ENCODE measurements at regions not wholly inside any gene's neighbourhood (a gene's known extent, or its start where the extent isn't known, plus 50 kb on each side); places are given as distances from the start of the nearest gene placed in this dataset.

- no peak overlapping the region for H2BK120ac ChIP-seq (ENCODE audit: low read depth, low read length)
- no peaks in the 10 kb centered on the region for H3K79me1 ChIP-seq (ENCODE audit: low read depth in 1 of 2, low read length in 2 of 2)
- H3K14ac ChIP-seq (replicated peaks; ENCODE audit: low read depth, low read length): no peak overlapping the region
- in situ Hi-C loops (cut with MboI; ENCODE audit: low sequenced_read_pairs) (no loop called here), dilution Hi-C loops (cut with HindIII; ENCODE audit: low sequenced_read_pairs, unreplicated experiment) (no loop called here), intact Hi-C loops (cut with micrococcal nuclease) (no loop called here)
- H2AK9ac ChIP-seq (replicated peaks; ENCODE audit: low read depth, low read length, poor library complexity): no peak overlapping the region
- H4K8ac ChIP-seq (ENCODE audit: low read depth in 2 of 2, low read length in 2 of 2): no peak overlapping the region
- no peak for DNase-seq
- H2AFZ ChIP-seq (replicated peaks; ENCODE audit: low read length, poor library complexity): no peak overlapping the region
- no peaks in the 10 kb centered on the region for H4K20me1 ChIP-seq (ENCODE audit: insufficient read depth, low read length)
- no peak overlapping the region for H4K91ac ChIP-seq (ENCODE audit: insufficient read depth, low read depth, low read length)
- H3K23ac ChIP-seq (ENCODE audit: low read depth, low read length): no peak overlapping the region
- no TSS peak for BruUV-seq (replicated peaks)
- H2BK5ac ChIP-seq (ENCODE audit: low read depth, low read length, poor library complexity, severe bottlenecking): no peak overlapping the region
- H4K5ac ChIP-seq (ENCODE audit: low read depth, low read length): no peak overlapping the region
- H3K4me3 ChIP-seq (ENCODE audit: insufficient read depth, low read depth, low read length): no peak overlapping the region
- H3K27me3 ChIP-seq (ENCODE audit: control insufficient read depth, insufficient read depth, low read length): peaks cover 5% of the 10 kb centered on the region; the same call in 1 of the 2 replicates
- TF ChIP-seq CHD1 (IDR thresholded peaks at IDR 0.05; ENCODE audit: low read depth, low read length) (no peak), SMC3 (IDR thresholded peaks at IDR 0.05; ENCODE audit: low read depth, low read length) (no peak), POLR2A (IDR thresholded peaks at IDR 0.05; ENCODE audit: low read depth, low read length) (no peak), MAFK (IDR thresholded peaks at IDR 0.05; ENCODE audit: low read depth, low read length) (no peak), CTCF (conservative IDR thresholded peaks at IDR 0.05; ENCODE audit: low read depth, low read length) (no peak), RFX5 (IDR thresholded peaks at IDR 0.05; ENCODE audit: low read depth, low read length) (no peak), USF2 (IDR thresholded peaks at IDR 0.05; ENCODE audit: low read depth, low read length) (no peak), ELK1 (IDR thresholded peaks at IDR 0.05; ENCODE audit: borderline replicate concordance, low read depth, low read length) (no peak)
- no peaks in the 10 kb centered on the region for H3K9me3 ChIP-seq (ENCODE audit: control insufficient read depth, insufficient read depth, low read length)
- H3K36me3 ChIP-seq (ENCODE audit: control insufficient read depth, insufficient read depth, low read length): no peaks in the 10 kb centered on the region
- H2BK15ac ChIP-seq (ENCODE audit: low read depth, low read length): no peak overlapping the region
- H3K18ac ChIP-seq (ENCODE audit: low read depth, low read length): no peak overlapping the region
- H2BK20ac ChIP-seq (ENCODE audit: low read depth, low read length): no peak overlapping the region
- no peak overlapping the region for H3K4ac ChIP-seq (ENCODE audit: low read depth, low read length)
- no peak overlapping the region for H3K4me2 ChIP-seq (ENCODE audit: low read depth, low read length)
- no peak overlapping the region for H3K56ac ChIP-seq (ENCODE audit: extremely low read depth, insufficient read depth, low read length)
- no peak overlapping the region for H3K27ac ChIP-seq (ENCODE audit: insufficient read depth, low read length)
- no peak for ATAC-seq (ENCODE audit: low read depth)
- H3K4me1 ChIP-seq (ENCODE audit: control insufficient read depth, insufficient read depth, low read length): no peaks in the 10 kb centered on the region
- POLR2A ChIA-PET (ENCODE audit: unreplicated experiment): no interaction called here
- CTCF ChIA-PET: no interaction called here
- H3K9ac ChIP-seq (ENCODE audit: low read depth, low read length): no peak overlapping the region
- no peaks in the 10 kb centered on the region for H3K9me1 ChIP-seq (ENCODE audit: insufficient read depth, low read length)
- H2AK5ac ChIP-seq (ENCODE audit: low read depth, low read length): no peak overlapping the region
- 87% methylated on average over 6 of the region's 7 CpGs; no CpG with 5 or more reads in 1 of the 2 experiments for WGBS, 2 experiments (ENCODE audit: extremely low coverage in 2 of 2, insufficient read length in 1 of 2)
These were observed 68.0 kb upstream of the NRIP1 start for GRCh38 chr21:15132781-15133180.

All from IMR-90 (cell line).